ENCODE measurements at regions not wholly inside any gene's neighbourhood (a gene's known extent, or its start where the extent isn't known, plus 50 kb on each side); places are given as distances from the start of the nearest gene placed in this dataset.

- H3K9me3 ChIP-seq (ENCODE audit: control insufficient read depth, low read depth, low read length), result no peaks in the 10 kb centered on the region
- no peaks in the 10 kb centered on the region for H3K36me3 ChIP-seq (ENCODE audit: control insufficient read depth, insufficient read depth, low read length)
- no peaks in the 10 kb centered on the region for H3K27me3 ChIP-seq (ENCODE audit: control insufficient read depth, insufficient read depth, low read length)
- no CpG with 5 or more reads among the region's 6 CpGs for WGBS (ENCODE audit: insufficient coverage, low lambda C conversion rate)
- H3K4me3 ChIP-seq (ENCODE audit: low read length), result no peak overlapping the region
- DNase-seq, result peak; percentile 46 to 83
- H3K27ac ChIP-seq (ENCODE audit: low read length), result peak overlapping the region; percentile 81
- peaks cover 12% of the 10 kb centered on the region for H3K4me1 ChIP-seq (ENCODE audit: control insufficient read depth, insufficient read depth, low read length)
These were observed 50.9 kb upstream of the NR5A2 start for GRCh38 chr1:199976496-199977144.
